IMR-90 (cell line): ENCODE measurements at regions not wholly inside any gene's neighbourhood (a gene's known extent, or its start where the extent isn't known, plus 50 kb on each side); places are given as distances from the start of the nearest gene placed in this dataset.

ENCODE experiments used
- ATAC-seq: fragments of 200-7000 bp; cut with Tn5 transposase; 2 replicates; pipeline ENCODE4 v1.9.1; 2020; ENCODE audit warnings: low read depth, mild to moderate bottlenecking, moderate library complexity
- BruUV-seq: library from RNA; stranded (reverse); fragments of 400-500 nt; replicated peaks from 2 replicates; lab custom pipeline; 2021; lab: Mats Ljungman, UMichigan
- CTCF ChIA-PET: fragments of 300-600 bp; formaldehyde crosslinking; extraction: SDS; loops from one replicate; lab custom pipeline; 2021; ENCODE audit warnings: antibody characterized with exemption; lab: Yijun Ruan, JAX
- POLR2A ChIA-PET: fragments of 300-600 bp; sonication (Branson Sonifier 250); formaldehyde crosslinking; loops from one replicate; lab custom pipeline; 2022; ENCODE audit warnings: antibody characterized with exemption; ENCODE audit not compliant: unreplicated experiment; lab: Charles Lee
- DNase-seq: peaks from one replicate; pipeline ENCODE4 v3.0.0; 2013
- H2AFZ ChIP-seq: replicated peaks from 2 replicates; pipeline ENCODE3; 2013; ENCODE audit warnings: low read length, mild to moderate bottlenecking; ENCODE audit not compliant: poor library complexity
- H2AK5ac ChIP-seq: 2 replicates; pipeline ENCODE4 v1.6.1; 2013; ENCODE audit warnings: low read depth, low read length, inconsistent platforms
- H2AK9ac ChIP-seq: replicated peaks from 2 replicates; pipeline ENCODE3; 2013; ENCODE audit warnings: mild to moderate bottlenecking, low read depth, low read length, moderate library complexity; ENCODE audit not compliant: poor library complexity
- H2BK120ac ChIP-seq: 2 replicates; pipeline ENCODE4 v1.6.1; 2013; ENCODE audit warnings: low read depth, low read length, inconsistent platforms
- H2BK15ac ChIP-seq: 3 replicates; pipeline ENCODE4 v1.6.1; 2013; ENCODE audit warnings: low read depth, low read length, inconsistent platforms
- H2BK20ac ChIP-seq: 2 replicates; pipeline ENCODE4 v1.6.1; 2013; ENCODE audit warnings: low read depth, mild to moderate bottlenecking, inconsistent platforms, low read length, moderate library complexity
- H2BK5ac ChIP-seq: 2 replicates; pipeline ENCODE4 v1.6.1; 2013; ENCODE audit warnings: mild to moderate bottlenecking, low read depth, low read length, inconsistent platforms; ENCODE audit not compliant: poor library complexity, severe bottlenecking
- H3K14ac ChIP-seq: replicated peaks from 2 replicates; pipeline ENCODE4 v1.6.1; 2013; ENCODE audit warnings: low read depth, low read length, inconsistent platforms
- H3K18ac ChIP-seq: 2 replicates; pipeline ENCODE4 v1.6.1; 2013; ENCODE audit warnings: low read depth, low read length, control low read depth
- H3K23ac ChIP-seq: 2 replicates; pipeline ENCODE4 v1.6.1; 2013; ENCODE audit warnings: low read depth, low read length, inconsistent platforms
- H3K27ac ChIP-seq: 2 replicates; pipeline ENCODE4 v1.5.1; 2013; ENCODE audit warnings: mild to moderate bottlenecking, control low read depth, low read length; ENCODE audit not compliant: insufficient read depth
- H3K27me3 ChIP-seq: 2 replicates; pipeline ENCODE4 v1.6.1; 2013; ENCODE audit warnings: low read length; ENCODE audit not compliant: control insufficient read depth, insufficient read depth
- H3K36me3 ChIP-seq: 2 replicates; pipeline ENCODE4 v1.6.1; 2013; ENCODE audit warnings: low read length, mixed read lengths; ENCODE audit not compliant: control insufficient read depth, insufficient read depth
- H3K4ac ChIP-seq: 2 replicates; pipeline ENCODE4 v1.6.1; 2013; ENCODE audit warnings: low read depth, low read length, inconsistent platforms
- H3K4me1 ChIP-seq: 2 replicates; pipeline ENCODE4 v1.6.1; 2013; ENCODE audit warnings: low read length, mixed read lengths; ENCODE audit not compliant: control insufficient read depth, insufficient read depth
- H3K4me2 ChIP-seq: 2 replicates; pipeline ENCODE4 v1.6.1; 2013; ENCODE audit warnings: low read depth, mild to moderate bottlenecking, control low read depth, low read length, moderate library complexity
- H3K4me3 ChIP-seq: 2 replicates; pipeline ENCODE4 v1.5.1; 2013; ENCODE audit warnings: low read depth, mild to moderate bottlenecking, control low read depth, low read length, moderate library complexity; ENCODE audit not compliant: insufficient read depth
- H3K56ac ChIP-seq: 2 replicates; pipeline ENCODE4 v1.6.1; 2013; ENCODE audit warnings: low read length, inconsistent platforms; ENCODE audit not compliant: insufficient read depth; ENCODE audit errors: extremely low read depth
- H3K79me1 ChIP-seq, 2 experiments: 2 replicates each; pipeline ENCODE4 v1.6.1; 2013; ENCODE audit warnings: low read length in 2 of 2, inconsistent platforms in 1 of 2, low read depth in 1 of 2
- H3K9ac ChIP-seq: 2 replicates; pipeline ENCODE4 v1.6.1; 2013; ENCODE audit warnings: low read depth, low read length, control low read depth
- H3K9me1 ChIP-seq: 2 replicates; pipeline ENCODE4 v1.6.1; 2013; ENCODE audit warnings: low read length, inconsistent platforms; ENCODE audit not compliant: insufficient read depth
- H3K9me3 ChIP-seq: 2 replicates; pipeline ENCODE4 v1.6.1; 2013; ENCODE audit warnings: low read length; ENCODE audit not compliant: control insufficient read depth, insufficient read depth
- H4K20me1 ChIP-seq: 2 replicates; pipeline ENCODE4 v1.6.1; 2013; ENCODE audit warnings: low read length, inconsistent platforms; ENCODE audit not compliant: insufficient read depth
- H4K5ac ChIP-seq: 2 replicates; pipeline ENCODE4 v1.6.1; 2013; ENCODE audit warnings: mild to moderate bottlenecking, low read depth, low read length, control low read depth
- H4K8ac ChIP-seq, 2 experiments: 2 replicates each; pipeline ENCODE4 v1.6.1; 2013; ENCODE audit warnings: low read depth in 2 of 2, low read length in 2 of 2, control low read depth in 1 of 2, inconsistent platforms in 1 of 2
- H4K91ac ChIP-seq: 2 replicates; pipeline ENCODE4 v1.6.1; 2013; ENCODE audit warnings: low read depth, low read length, inconsistent platforms; ENCODE audit not compliant: insufficient read depth
- CTCF ChIP-seq: conservative IDR thresholded peaks from 2 replicates; pipeline ENCODE4 v1.5.1; 2012; ENCODE audit warnings: mild to moderate bottlenecking, low read depth, low read length, improper control_type of control experiment
- RAD21 ChIP-seq: IDR thresholded peaks from 2 replicates; pipeline ENCODE4 v1.6.1; 2012; ENCODE audit warnings: low read length, improper control_type of control experiment
- WGBS, 2 experiments: methylation state at CpG; one replicate each; pipeline versions ENCODE4 v1.1.5 to v1.1.7; 2013; ENCODE audit warnings: missing lambda C conversion rate in 2 of 2; ENCODE audit not compliant: insufficient read length in 1 of 2; ENCODE audit errors: extremely low coverage in 2 of 2; 5-methylcytosine and 5-hydroxymethylcytosine counted together
- dilution Hi-C: fragments of 300-500 bp; cut with HindIII; formaldehyde crosslinking; loops from one replicate; pipeline ENCODE4 v1.14.3; 2018; ENCODE audit warnings: low sequenced_read_pairs; ENCODE audit not compliant: unreplicated experiment
- in situ Hi-C: fragments of 300-500 bp; cut with MboI; formaldehyde crosslinking; loops from 3 replicates; pipeline ENCODE4 v1.14.3; 2019; ENCODE audit warnings: low sequenced_read_pairs, inconsistent platforms, mixed read lengths
- intact Hi-C: fragments of 100-400 bp; cut with micrococcal nuclease; formaldehyde crosslinking; loops from 2 replicates; pipeline ENCODE4 v1.10.0; 2022

- H2BK5ac ChIP-seq, result no peak overlapping the region
- no peak overlapping the region for H2AK5ac ChIP-seq
- no peak overlapping the region for H4K8ac ChIP-seq
- no peak overlapping the region for H3K14ac ChIP-seq
- no peak overlapping the region for H3K4me3 ChIP-seq
- TF ChIP-seq CTCF (no peak), RAD21 (no peak)
- no peak overlapping the region for H3K56ac ChIP-seq
- no peaks in the 10 kb centered on the region for H4K20me1 ChIP-seq
- H2BK20ac ChIP-seq, result no peak overlapping the region
- CTCF ChIA-PET, result no interaction called here
- H3K79me1 ChIP-seq, result no peaks in the 10 kb centered on the region
- H3K9ac ChIP-seq, result no peak overlapping the region
- DNase-seq, result no peak
- H2BK15ac ChIP-seq, result no peak overlapping the region
- in situ Hi-C loops (loop anchor here (10.0 kb wide), 1 partner anchor 360 kb away; no protein-coding TSS in a partner anchor), intact Hi-C loops (loop anchor here (5.0 kb wide), 1 partner anchor 342 kb away; no protein-coding TSS in a partner anchor), dilution Hi-C loops (no loop called here)
- H3K27ac ChIP-seq, result no peak overlapping the region
- H3K4ac ChIP-seq, result no peak overlapping the region
- POLR2A ChIA-PET, result no interaction called here
- no TSS peak for BruUV-seq
- H3K23ac ChIP-seq, result no peak overlapping the region
- no peaks in the 10 kb centered on the region for H3K9me3 ChIP-seq
- no peak overlapping the region for H3K4me2 ChIP-seq
- H3K18ac ChIP-seq, result no peak overlapping the region
- H2AK9ac ChIP-seq, result no peak overlapping the region
- H2BK120ac ChIP-seq, result no peak overlapping the region
- no peaks in the 10 kb centered on the region for H3K4me1 ChIP-seq
- H3K27me3 ChIP-seq, result no peaks in the 10 kb centered on the region; the same call in 1 of the 2 replicates
- no peak overlapping the region for H2AFZ ChIP-seq
- WGBS, 2 experiments, result 67% methylated on average over 1 of the region's 6 CpGs; no CpG with 5 or more reads in 1 of the 2 experiments
- H3K36me3 ChIP-seq, result no peaks in the 10 kb centered on the region
- no peak overlapping the region for H4K5ac ChIP-seq
- no peak overlapping the region for H4K91ac ChIP-seq
- no peaks in the 10 kb centered on the region for H3K9me1 ChIP-seq
- no peak for ATAC-seq
Observed at GRCh38 chrX:30144971-30145731, 70.2 kb upstream of the MAGEB2 start.
